ENCODE measurements at regions not wholly inside any gene's neighbourhood (a gene's known extent, or its start where the extent isn't known, plus 50 kb on each side); places are given as distances from the start of the nearest gene placed in this dataset.

DNA sequence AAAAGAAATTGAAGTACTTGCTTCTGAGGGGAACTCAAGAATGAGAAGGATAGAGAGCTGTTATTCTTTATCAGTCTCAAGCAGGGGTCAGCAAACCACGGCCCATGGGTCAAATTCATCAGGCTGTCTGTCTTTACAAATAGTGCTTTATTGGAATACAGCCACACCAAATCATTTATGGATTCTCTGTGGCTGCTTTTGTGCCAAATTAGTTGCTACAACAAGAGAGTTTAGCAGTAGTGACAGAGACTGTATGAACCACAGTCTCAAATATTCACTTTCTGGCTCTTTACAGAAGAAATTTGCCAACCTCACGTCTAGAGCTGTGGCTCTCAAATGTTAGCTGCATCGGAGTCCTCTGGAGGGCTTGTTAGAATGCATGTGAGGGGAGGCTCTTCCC is 258.0 kb upstream of the RARB start:
- TF ChIP-seq NFIC (IDR thresholded peaks at IDR 0.05) (no peak), EGR1 (conservative IDR thresholded peaks at IDR 0.05) (no peak), CTCF (IDR thresholded peaks at IDR 0.05 in 2 of 3, conservative IDR thresholded peaks at IDR 0.05 in 1 of 3; ENCODE audit: insufficient read depth in 2 of 3, low read depth in 1 of 3, low read length in 3 of 3) (no peak), CCAR2 (IDR thresholded peaks at IDR 0.05; ENCODE audit: low read depth, low read length) (no peak), CBX8 (IDR thresholded peaks at IDR 0.05; ENCODE audit: borderline replicate concordance, extremely low read depth, low read depth, low read length, poor library complexity, severe bottlenecking) (no peak), EZH2 (IDR thresholded peaks at IDR 0.05; ENCODE audit: borderline replicate concordance, low read depth, low read length) (no peak), RBFOX2 (IDR thresholded peaks at IDR 0.05; ENCODE audit: low read depth, low read length) (no peak), BRF2 (IDR thresholded peaks at IDR 0.05; ENCODE audit: borderline replicate concordance, insufficient read depth, insufficient read length) (no peak), YY1 (IDR thresholded peaks at IDR 0.05; ENCODE audit: borderline replicate concordance in 1 of 3, control insufficient read depth in 1 of 3, extremely low read depth in 1 of 3, insufficient read depth in 3 of 3, insufficient read length in 1 of 3, insufficient replicate concordance in 2 of 3, low read depth in 1 of 3, low read length in 2 of 3) (no peak)
- TF ChIP-seq, protein P1, sequence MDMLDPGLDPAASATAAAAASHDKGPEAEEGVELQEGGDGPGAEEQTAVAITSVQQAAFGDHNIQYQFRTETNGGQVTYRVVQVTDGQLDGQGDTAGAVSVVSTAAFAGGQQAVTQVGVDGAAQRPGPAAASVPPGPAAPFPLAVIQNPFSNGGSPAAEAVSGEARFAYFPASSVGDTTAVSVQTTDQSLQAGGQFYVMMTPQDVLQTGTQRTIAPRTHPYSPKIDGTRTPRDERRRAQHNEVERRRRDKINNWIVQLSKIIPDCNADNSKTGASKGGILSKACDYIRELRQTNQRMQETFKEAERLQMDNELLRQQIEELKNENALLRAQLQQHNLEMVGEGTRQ (CRISPR knock-in tag; IDR thresholded peaks at IDR 0.05): no peak
- TF ChIP-seq, protein P2, sequence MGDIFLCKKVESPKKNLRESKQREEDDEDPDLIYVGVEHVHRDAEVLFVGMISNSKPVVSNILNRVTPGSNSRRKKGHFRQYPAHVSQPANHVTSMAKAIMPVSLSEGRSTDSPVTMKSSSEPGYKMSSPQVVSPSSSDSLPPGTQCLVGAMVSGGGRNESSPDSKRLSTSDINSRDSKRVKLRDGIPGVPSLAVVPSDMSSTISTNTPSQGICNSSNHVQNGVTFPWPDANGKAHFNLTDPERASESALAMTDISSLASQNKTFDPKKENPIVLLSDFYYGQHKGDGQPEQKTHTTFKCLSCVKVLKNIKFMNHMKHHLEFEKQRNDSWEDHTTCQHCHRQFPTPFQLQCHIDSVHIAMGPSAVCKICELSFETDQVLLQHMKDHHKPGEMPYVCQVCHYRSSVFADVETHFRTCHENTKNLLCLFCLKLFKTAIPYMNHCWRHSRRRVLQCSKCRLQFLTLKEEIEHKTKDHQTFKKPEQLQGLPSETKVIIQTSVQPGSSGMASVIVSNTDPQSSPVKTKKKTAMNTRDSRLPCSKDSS (IDR thresholded peaks at IDR 0.05; ENCODE audit: low read depth, partially characterized antibody): no peak

All from K562 (cell line).